NCI-H82 (cell line): ENCODE measurements at regions not wholly inside any gene's neighbourhood (a gene's known extent, or its start where the extent isn't known, plus 50 kb on each side); places are given as distances from the start of the nearest gene placed in this dataset.

Source experiments
- DNase-seq: peaks from one replicate; lab custom pipeline; 2025; lab: John Stamatoyannopoulos, UW

DNA sequence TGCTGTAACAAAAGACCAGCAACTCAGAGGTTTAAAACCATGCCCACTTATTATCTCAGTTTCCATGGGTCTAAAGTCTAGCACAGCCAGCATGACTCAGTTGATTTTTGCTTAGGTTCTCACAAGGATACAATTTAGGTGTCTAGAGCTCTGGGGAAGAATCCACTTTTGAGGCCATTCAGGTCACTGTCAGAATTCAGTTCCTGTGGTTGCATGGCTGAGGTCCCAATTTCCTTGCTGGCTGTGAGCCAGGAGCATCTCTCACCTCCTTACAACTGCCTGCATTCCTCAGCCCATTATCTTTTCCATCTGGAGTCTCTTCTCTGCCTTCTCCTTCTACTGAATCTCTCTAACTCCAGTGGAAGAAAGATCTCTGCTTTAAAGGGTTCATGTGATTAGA, 240.5 kb upstream of the CFAP20DC start:
- no peak for DNase-seq

DNA sequence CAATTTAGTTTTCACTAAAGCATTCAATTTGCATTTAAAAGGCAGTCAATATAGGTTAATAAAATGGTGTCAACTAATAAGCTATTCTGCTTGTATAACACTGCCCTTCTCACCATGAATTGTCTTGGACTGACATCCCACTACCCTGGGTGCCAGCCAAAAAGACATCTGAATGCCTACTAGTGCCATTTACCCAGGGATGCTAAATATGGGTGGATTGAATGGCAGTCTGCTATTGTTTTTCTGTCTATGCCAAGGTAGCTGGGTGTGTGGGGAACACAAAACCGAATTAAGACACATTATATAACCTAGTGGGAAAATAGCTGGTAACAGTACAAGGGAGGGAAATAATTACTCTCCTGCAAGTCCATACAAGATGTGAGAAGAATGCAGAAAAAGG, 240.0 kb upstream of the CFAP20DC start:
- DNase-seq = no peak

DNA sequence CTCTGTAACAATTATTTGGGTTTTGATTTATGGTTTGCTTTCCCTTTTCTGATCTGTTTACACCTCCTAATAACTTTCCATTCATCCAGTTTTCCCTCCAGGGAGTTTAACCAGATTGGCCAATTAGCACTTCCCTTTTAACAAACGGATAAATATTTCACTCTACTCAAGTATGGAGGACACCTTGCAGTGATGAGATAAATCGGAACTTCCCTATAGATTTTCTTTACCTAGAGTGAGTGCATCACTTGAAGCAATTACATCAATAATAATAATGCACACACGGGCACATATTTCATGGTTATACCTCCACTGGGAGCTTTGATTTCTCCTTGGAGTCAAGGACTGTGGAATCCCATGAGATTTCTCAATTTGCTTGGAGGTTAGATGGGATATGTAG, 239.1 kb upstream of the CFAP20DC start:
- DNase-seq = no peak

DNA sequence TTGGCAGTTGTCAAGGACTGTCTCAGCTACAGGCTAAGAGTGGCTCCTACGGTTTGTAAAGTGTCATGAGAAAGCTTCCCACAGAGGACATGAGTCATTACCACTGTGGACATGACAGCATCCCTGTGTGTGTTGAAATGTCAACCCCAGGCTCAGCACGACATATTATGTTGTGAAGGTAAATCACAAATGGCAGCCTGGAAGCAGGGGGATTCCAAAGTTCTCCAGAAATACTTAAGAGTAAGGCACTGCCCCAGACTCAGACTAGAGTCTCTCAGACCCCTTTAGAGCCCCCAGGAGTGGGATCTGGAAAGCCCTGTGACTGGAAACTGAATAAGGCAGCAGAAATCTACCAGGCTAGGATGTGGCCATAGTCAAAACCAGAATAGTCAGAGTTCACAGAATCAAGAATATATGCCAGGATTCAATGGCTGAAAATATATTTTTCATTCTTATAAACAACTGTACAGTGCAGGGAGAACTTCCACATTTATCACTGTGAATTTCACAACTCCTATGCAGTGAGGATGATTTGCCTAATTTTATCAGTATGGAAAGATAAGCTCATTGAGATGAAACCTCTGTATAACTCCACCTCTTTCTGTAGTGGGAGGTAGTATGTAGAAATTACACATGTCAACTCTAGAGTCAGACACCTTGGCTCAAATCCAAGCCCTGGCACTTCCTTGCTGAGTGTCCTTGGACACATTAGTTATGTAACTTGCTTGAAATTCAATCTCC, 237.1 kb upstream of the CFAP20DC start:
- no peak for DNase-seq

DNA sequence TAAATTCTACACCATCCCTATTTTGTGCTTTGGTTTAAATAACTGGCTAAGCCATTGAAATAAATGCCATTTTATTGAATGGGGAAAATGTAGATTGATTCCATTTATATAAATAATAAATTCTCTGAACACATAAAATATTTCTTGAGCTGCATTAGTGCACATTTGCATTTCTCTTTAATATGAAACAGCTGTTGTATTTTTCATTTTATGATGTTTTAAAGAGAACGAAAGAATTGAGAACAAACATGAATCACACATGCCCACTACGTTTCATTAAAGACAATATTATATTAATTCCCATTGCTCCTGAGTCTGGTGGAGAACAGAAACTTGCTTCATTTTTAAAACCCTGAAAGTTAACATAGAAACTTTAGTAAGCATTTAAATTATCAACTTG, 235.7 kb upstream of the CFAP20DC start:
- DNase-seq = no peak

DNA sequence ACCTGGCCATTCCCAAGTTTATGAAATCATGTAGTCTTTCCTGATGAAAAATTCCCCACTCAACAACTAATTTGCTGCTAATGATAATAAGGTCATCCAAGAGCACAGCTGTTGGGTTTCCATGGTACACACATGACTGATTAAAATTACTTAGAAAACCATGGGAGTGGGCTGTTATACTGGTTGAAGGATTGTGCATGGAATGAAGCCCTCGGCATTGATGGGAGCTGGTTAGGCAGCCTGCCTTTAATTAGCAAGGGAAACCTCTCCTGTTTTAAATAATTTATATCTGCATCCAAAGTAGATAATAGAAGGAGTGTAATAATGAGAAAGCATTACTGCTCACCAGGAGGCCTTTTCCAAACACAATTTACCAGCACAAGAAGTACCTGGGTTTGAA, 235.1 kb upstream of the CFAP20DC start:
- DNase-seq = peak; percentile 16

DNA sequence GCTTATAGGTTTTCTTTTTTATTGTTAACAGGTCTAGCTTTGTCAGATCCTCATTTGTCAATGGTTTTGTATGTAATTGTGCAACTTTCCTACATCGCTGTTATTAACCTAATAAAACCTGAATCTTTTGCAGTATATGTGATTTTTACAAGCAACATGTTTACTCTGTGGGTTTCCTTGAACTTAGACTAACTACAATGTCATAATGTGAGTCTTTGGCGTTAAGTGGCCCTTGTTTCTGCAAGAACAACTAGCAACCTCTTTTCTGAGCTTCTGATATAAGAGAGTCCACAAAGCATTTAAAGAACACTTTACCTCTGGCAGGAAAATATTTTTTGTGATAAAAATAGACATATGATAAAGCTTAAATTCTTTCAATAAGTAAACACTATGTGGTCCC, 230.3 kb upstream of the CFAP20DC start:
- DNase-seq = no peak

DNA sequence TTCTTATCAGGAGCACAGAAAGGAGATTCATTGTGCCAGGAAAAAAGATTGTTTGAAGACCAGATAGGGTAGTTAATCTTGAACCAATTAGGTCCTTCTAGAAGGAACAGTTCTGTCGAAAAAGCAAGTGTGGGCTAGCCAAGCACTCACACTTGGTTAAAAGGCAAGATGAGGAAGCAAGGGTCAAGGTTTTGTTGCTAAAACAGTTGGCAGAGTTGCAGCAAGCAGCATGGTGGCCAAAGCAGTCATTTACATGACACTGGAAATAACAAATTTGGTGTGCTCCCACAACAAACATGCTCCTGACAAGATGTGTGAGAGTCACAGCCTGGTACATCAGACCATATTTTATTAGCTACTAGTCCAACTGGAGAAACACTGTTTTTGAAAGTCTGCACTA, 228.0 kb upstream of the CFAP20DC start:
- DNase-seq = no peak

DNA sequence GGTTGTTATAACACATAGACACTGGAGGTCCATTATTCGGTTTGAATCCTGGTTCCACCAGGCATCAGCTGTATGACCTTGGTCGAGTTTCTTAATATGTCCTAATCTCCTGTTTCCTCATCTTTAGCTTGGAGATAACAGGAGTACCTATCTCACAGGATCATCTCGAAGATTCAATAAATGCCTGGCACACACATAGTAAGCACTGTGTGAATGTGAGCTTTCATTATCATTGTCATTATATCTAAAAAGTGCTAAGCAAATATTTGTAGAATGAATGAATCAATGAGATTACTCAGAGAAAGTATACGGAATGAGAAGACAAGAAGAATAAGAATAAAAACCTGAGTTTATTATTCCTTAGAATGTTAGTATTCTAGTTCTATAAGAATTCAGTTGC, 227.4 kb upstream of the CFAP20DC start:
- DNase-seq = no peak

DNA sequence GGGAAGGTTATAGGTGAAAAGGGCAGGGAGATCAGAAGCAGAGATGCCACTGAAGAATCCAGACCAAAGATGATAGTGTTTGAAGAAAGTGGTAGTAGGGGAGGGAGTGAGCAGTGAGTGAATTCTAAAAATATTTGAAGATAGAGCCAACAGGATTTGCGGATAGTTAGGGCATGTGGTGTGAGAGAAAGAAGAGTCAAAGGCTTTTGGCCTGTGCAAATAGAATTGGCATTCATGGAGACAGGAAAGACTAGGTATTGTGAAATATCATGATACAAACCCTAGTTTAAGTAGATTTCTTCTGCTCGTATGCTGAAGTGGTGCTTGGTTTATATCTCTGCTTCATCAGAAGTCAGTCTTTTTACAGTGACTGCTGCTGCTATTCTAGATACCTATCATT, 224.2 kb upstream of the CFAP20DC start:
- DNase-seq = no peak

DNA sequence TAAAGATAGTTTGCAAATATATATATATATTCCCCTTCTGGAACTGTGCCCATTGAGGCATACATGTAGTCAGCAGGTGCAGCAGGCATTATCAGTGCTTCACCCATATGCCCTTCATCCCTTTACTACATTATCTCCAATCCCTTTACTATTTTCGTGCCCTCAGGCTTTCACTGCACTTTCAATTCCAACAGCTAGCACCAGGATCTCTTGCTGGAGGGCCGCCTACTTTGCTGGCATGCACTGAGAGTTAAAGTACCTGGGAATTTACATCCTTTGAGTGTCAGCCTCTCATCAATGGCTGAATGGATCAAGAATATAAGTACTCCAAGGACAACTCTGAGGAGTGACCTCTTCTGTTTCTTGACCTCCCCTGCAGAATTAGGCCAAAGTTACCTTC, 222.1 kb upstream of the CFAP20DC start:
- no peak for DNase-seq

DNA sequence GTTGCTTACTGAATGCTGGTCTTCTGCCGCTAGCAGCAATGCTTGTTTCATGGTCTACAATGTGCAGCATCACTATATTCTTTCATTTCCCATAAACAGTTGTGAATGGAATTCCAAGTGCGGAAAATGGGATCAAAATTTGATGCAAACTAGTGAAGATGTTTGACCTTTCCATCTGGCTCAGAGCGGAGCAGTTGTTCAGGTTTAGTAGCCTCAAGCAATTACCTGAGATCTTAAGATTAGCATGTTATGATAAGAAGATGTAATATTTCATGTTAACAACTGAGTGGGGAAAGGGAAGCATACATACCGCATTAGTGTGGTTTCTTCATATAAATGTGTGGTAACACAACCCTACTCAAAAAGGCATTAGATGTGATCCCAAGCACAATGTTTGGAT, 221.1 kb upstream of the CFAP20DC start:
- DNase-seq = no peak

DNA sequence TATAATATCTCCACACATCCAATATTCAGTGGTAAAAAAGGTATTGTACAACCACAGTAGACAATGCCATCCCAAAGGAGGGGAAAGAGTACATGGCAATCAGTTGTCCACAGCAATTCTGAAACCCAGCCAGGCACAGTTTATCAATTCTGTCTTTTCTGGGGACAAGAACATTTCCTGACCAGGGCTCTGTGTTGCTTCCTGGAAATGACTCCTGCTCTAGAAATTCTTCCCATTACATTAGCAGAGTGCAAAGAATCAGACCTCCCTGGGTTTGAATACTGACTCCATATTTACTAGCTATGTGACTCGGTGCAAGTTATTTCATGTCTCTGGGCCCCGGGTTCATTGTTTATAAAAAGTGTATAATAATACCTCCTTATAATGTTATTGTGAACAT, 220.4 kb upstream of the CFAP20DC start:
- DNase-seq = no peak

DNA sequence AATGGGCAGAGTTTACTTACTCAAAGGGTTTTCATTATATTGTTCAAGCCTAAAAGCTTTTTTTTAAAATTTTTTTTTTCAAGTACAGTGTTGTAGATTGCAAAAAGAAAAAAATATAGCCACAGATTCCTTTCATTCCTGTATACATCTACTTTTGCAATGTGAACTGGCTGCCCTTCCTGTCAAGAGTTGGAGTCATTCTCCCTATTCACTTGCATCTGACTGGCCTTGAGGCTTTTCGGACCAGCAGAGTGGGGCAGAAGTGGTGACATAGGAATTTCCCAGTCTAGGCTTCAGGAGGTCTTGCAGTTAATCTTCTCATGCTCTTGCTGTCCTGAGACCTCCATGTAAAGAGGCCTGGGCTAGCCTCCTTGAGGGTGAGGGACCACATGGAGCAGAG, 218.3 kb upstream of the CFAP20DC start:
- DNase-seq = no peak

DNA sequence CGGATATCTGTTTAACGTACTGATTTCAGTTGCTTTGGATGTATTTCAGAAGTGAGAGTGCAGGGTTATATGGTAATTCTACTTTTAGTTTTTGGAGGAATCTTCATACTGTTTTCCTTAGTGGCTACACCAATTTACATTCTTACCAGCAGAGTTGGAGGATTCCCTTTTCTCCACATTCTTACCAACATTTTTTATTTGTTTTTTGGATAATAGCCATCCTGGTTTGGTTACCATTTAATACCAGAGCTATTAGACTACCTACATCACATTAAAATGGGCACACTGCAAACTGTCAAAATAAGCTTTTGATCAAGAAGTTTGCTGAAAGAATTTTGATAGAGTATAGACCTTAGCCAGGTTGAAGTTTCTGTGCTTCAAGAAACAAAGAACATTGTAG, 217.2 kb upstream of the CFAP20DC start:
- no peak for DNase-seq

DNA sequence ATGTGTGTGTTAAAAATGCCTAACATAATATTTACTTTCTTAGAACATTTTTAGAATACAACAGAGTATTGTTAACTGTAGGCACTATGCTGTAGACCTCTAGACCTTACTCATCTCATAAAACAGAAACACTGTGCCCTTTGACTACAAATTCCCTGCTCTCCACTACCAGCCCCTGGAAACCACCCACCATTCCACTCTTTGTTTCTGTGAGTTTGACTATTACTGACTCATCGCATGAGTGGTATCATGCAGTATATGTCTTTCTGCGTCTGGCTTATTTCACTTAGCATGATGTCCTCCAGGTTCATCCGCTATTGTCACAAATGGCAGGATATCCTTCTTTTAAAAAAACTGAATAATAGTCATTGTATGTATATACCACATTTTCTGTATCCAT, 216.7 kb upstream of the CFAP20DC start:
- DNase-seq = no peak

DNA sequence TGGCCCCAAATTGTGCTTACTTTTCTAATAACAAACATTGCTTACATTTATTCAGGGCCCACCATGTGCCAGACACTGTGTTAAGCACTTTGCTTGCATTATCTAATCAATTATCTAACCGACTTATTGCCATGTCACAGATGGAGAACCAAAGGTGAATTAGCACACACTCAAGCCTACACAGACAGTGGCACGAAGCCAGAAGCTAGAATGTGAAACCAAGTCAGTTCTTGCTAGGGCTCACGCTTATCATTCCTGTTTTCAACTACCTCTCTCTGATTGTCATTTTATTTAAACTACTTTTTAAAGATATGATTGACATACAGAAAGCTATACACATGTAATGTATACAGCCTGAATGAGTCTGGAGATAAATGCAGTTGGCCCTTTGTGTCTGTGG, 215.7 kb upstream of the CFAP20DC start:
- DNase-seq = no peak

DNA sequence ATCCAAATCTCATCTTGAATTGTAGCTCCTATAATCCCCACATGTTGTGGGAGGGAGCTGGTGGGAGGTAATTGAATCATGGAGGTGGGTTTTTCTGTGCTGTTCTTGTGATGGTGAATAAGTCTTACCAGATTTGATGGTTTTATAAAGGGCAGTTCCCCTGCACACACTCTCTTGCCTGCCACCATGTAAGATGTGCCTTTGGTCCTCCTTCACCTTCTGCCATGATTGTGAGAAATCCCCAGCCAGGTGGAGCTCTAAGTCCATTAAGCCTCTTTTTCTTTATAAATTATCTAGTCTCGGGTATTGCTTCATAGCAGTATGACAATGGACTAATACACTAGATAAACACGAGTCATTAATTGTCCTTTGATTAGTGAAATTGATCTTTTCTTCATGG, 214.5 kb upstream of the CFAP20DC start:
- no peak for DNase-seq

DNA sequence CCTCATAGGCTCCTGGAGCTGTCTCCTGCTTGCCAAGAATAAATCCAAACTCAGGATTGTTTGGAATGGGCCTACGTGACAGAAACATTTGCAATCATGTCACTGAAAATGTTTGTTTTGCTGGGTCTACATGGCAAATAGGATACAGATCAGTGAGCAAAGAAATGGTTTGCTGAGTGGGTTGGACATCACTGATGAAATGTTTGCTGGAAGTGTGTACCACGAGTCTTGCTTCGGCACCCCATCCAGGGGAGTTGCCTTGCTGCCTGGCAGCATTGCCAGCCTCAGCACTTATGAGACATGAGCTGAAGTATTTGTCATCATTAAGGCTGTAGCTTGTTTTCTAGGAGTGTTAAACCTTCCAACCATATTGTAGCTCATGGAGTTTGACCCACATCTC, 213.3 kb upstream of the CFAP20DC start:
- DNase-seq = no peak

DNA sequence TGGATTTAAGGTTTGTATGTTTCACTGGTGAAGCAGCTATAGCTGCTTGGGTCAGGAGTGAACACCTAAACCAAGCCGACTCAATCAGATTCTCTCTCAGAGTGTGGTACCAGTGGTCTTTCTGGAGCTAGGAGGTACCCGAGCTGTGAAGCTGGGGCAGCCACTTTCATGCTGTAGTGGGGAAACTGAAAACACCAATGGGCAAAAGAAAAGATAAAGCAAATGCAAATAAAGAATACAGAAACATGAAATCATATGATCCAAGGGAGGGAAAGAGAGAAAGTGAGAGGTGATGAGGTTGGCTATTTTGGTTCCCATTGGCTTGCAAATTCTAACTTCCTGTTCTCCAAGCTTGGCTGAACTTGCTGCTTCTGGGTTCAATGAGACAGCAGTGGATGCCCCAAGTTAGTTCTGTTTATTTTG, 212.3 kb upstream of the CFAP20DC start:
- DNase-seq = no peak

DNA sequence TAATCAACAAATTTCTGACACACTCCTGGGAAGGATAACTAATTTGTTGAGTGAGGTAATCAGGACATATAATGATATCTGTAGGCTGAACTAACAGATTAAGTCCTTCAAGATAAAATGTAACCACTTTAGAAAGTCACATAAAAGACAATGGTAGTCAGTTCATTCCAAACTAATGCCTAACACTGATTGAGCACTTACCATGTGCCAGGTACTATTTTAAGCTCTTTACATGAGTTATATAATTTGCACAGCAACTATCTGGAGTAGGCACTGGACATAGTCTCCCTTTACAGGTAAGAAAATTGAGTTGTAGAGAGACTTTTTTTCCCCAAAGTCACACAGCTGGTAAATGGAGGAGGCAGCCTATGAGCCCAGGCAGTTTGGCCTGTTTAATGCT, 211.2 kb upstream of the CFAP20DC start:
- DNase-seq = no peak

DNA sequence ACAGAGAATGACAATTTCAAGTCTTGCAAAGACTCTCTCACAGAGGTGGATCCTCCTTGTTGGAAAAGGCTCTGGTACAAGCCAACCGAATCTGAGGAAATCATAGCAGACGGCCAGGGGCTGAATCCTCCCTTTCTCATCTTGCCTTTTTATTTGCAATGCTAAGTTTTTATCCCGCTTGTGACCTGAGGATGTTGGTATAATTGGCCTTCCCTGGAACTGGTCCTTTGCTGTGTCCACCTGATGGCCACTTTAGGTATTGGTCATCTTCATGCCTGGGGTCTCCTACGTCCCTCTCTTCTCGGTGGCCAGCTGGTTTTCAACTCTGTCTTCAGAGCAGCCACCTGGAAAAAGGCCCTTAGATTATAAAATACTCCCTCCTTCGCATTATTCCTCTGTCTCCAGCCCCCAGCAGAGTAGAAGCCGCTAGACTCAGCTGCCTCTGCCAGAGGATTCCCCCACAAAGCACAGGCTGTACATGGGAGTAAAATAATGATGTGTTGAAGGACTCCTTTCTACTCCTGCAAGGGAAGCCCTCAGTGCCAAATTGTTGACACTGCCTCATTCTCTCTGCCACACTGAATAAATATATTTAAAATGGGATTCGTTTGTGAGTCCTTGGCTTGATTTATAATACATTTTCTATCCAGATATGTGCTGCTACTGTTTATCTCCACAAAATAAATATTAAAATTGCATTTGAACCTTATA, 208.9 kb upstream of the CFAP20DC start:
- no peak for DNase-seq

DNA sequence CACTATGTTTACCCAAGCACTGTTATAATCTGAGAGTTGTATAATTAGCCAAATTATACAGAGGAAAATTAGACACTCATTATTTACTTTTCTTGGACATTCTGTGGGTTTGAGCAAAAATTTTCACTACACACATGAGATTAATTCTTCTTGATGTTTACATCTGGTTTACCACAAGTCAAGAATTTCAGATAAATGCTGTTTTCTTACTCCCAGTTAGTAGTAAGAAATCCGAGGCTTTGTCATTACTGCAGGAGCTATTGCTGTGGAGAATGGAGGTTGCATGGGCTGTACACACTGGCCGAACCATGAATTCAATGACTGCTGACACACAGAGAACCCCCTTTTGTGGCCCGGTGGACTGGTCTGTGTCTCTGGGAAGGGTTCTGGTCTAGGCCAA, 207.7 kb upstream of the CFAP20DC start:
- DNase-seq = no peak

DNA sequence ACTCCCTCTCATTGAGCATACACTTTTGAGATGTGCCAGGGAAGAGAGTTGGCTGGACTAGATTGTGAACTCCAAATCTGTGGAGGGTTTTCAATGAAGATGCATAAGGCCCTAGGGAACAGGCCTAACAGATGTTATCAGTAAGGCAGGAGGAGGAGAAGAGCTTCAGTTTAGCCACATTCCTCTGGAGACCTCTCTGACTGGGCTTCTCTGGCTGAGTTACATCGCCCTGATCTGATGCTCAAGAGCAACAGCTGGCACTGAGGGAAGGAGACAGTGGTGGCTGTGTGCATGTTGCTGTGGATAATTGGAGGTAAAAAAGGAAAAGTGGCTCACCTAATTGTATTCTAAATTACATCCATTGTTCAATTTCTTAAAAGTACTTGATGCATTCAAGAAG, 206.4 kb upstream of the CFAP20DC start:
- no peak for DNase-seq
